NCI-H446 (cell line): ENCODE measurements at regions not wholly inside any gene's neighbourhood (a gene's known extent, or its start where the extent isn't known, plus 50 kb on each side); places are given as distances from the start of the nearest gene placed in this dataset.
"Not testable (repeated sequence)": the region's sequence is repeated elsewhere in the genome, so short reads cannot be mapped to it uniquely, and the experiment has no call there.

Experiments
- DNase-seq, 2 experiments: peaks; one replicate each; lab custom pipeline; 2025; lab: John Stamatoyannopoulos, UW

GRCh38 chr3:55296030-55296429 is 191.1 kb downstream of the WNT5A start:
- DNase-seq, result no peak

- DNase-seq, result no peak
Measured at GRCh38 chr3:55294557-55294956, 192.5 kb downstream of the WNT5A start.

GRCh38 chr3:55292360-55292759 is 194.7 kb downstream of the WNT5A start:
- DNase-seq, result no peak

DNA sequence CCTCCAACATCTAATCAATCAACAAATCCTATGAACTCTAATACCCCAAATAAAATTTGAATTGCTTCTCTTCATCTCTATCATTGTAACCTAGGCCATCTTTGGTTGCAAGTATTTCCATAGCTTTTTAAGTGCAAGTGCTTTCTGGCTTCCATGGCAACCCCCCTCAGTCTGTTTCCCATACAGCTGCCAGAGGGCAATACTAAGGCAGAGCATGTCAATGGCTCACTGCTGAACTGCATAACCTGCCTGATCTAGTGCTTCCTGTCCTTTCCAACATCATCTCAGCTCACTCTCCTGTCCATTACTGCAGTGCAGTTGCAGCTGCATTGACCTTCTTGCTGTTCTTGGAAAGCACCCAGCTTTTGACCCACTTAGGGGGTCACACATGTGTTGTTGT is 198.4 kb downstream of the WNT5A start:
- DNase-seq, result no peak

DNA sequence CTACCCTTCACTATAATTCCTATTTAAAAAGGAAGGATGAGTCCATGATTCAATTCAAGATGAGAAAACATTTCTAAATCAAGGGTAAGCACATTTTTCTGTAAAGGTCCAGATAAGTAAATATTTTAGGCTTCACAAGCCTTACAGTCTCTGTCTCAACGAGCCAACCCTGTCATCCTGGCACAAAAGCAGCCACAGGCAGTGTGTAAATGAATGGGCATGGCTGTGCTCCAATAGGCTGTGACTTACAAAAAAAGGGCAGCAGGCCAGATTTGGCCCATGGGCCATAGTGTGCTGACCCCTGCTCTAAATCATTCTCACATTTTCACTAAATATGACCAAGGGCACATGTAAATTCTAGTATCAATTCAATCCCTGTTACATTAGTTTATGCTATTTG is 200.4 kb downstream of the WNT5A start:
- no peak for DNase-seq

DNA sequence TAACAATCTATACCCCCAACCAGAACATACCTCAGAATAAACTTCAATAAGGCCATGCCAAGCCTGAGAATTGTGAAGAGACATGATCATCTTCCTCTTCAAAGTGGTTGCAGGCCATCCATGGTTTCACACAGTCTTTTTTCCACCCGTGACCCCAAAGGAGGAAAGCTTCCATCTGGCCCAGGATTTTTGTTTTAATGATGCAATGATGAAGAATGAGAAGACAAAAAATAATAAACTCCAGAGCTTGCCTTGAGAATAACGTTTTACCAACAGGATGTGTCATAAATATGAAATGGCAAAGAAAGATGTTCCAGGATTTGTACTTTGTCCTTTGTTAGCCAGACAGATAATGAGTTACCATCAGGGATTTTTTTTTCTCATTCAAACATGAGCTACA is 201.9 kb downstream of the WNT5A start:
- DNase-seq, result no peak

- no peak for DNase-seq
Measured at GRCh38 chr3:55283441-55283925, 203.6 kb downstream of the WNT5A start.

GRCh38 chr3:55282994-55283393 is 204.1 kb downstream of the WNT5A start:
- no peak for DNase-seq

DNA sequence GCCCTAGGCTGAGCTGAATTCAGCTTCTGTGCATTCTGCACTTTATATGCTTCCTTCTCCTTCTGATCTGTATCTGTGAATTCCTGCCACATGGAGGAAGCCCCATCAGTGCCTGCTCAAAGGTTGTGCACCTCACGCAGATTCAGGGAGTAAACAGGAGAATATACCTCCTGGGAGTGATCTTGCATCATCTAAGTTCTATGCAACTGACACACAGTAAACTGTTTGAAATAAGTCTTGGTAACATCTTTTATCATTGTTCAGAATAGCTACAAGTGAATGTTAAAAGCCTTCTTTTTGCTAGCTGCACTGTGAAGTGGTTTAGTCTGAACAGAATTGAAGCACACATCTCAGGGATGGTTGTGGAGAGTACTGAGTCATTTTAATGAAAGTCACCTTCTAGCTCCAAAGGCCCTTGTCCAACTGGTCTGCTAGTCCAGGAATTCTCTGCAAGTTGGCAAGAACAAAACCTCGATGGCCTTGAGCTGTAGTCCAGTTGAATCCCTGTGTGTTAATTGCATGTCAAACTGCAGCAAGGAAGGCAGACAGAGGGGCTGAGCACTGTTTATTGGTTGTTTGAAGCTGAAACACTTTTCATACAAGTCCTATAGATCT is 215.0 kb downstream of the WNT5A start:
- DNase-seq, result no peak

DNA sequence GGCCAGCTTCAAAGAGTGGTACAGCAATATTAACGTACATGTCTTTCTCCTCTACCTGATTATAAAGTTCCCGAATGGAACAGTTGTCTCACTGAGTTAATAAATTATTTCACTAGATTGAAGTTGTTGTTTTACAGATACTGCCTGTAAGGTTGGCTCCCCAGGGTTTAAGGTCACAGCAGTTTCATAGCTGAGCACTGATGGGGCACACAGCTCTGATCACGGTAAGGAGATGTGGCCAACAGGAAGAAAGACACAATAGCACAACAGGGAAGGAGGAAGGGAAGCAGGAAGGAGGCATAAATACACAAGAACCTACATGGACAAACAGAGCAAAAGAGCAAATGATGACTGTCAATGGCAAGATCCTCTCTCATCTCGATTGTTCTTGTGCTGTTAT is 215.6 kb downstream of the WNT5A start:
- no peak for DNase-seq

- DNase-seq, result no peak
Measured at GRCh38 chr3:55270976-55271375, 216.1 kb downstream of the WNT5A start.

GRCh38 chr3:55269636-55270035 is 217.5 kb downstream of the WNT5A start:
- DNase-seq, result no peak

- DNase-seq, result no peak
Measured at GRCh38 chr3:55269096-55269495, 218.0 kb downstream of the WNT5A start.

- no peak for DNase-seq
Measured at GRCh38 chr3:55267206-55267930, 219.7 kb downstream of the WNT5A start.

GRCh38 chr3:55264919-55265318 is 222.2 kb downstream of the WNT5A start:
- no peak for DNase-seq

- no peak for DNase-seq
Measured at GRCh38 chr3:55252921-55253320, 234.2 kb downstream of the WNT5A start.

- DNase-seq, result not testable (repeated sequence)
Measured at GRCh38 chr3:55249156-55249555, 237.9 kb downstream of the WNT5A start.

- no peak for DNase-seq
Measured at GRCh38 chr3:55247666-55248065, 239.4 kb downstream of the WNT5A start.

- no peak for DNase-seq
Measured at GRCh38 chr3:55246033-55246432, 241.1 kb downstream of the WNT5A start.

DNA sequence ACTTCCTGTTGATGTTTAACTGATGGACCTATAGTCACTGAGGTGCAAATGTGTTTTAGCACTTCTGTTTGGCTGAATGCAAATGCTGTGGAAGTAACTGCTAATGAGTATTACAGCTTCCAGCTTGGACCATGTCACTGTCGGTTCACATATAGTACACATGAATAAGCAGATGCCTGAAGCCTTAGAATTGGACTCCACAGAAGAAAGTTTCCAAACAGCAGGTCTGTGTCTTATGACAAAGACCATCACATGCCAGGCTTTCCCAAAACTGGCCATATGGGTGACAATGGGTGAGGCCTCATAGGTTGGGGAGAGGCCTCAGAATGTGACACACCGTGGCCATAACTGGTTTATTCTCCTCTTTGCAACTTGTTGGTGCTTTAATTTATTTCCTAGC is 241.8 kb downstream of the WNT5A start:
- no peak for DNase-seq

DNA sequence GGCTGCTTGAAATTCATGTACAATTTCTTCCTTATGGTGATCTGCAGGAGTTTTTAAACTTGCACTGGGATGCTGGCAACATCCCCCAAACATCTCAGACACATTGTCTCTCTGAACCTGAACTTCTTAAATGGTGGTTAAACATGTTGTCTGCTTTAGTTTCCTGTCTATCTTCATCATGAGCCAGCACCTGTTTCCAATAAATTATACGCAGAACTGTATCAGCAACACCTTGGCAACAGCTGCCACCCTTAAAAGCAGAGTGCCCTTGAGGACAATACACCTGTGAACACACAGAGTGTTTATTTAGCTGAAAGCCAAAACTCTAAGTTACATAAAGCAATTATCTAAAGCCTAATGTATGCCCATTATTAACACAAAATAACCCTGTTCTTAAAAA is 242.9 kb downstream of the WNT5A start:
- DNase-seq, result no peak

DNA sequence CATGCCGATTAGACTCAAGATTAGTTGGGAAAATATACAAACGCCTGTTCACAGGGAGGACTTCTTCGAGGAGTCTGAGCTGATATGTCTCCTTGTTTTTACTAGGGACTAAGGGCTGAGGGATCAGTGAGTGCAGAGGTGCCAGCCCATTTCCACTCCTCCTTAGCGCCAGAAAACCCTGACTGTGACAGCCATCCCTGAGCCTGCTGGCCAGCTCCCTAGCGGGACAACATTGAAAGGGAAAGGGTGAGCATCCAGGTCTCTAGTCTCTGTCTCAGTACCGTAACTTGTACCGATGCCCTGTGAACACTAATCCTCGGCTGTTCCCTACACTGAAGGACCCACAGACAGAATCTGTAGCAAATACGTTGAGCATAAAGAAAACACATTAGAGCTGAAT is 243.4 kb downstream of the WNT5A start:
- DNase-seq, result no peak

- DNase-seq, result no peak
Measured at GRCh38 chr3:55242921-55243320, 244.2 kb downstream of the WNT5A start.

- DNase-seq, result no peak
Measured at GRCh38 chr3:55241098-55241497, 246.0 kb downstream of the WNT5A start.
